ENCODE measurements at regions not wholly inside any gene's neighbourhood (a gene's known extent, or its start where the extent isn't known, plus 50 kb on each side); places are given as distances from the start of the nearest gene placed in this dataset.
"Not testable (repeated sequence)": the region's sequence is repeated elsewhere in the genome, so short reads cannot be mapped to it uniquely, and the experiment has no call there.

GRCh38 chr6:49370518-49370917 is 92.5 kb downstream of the MMUT start:
- no peak for DNase-seq

DNA sequence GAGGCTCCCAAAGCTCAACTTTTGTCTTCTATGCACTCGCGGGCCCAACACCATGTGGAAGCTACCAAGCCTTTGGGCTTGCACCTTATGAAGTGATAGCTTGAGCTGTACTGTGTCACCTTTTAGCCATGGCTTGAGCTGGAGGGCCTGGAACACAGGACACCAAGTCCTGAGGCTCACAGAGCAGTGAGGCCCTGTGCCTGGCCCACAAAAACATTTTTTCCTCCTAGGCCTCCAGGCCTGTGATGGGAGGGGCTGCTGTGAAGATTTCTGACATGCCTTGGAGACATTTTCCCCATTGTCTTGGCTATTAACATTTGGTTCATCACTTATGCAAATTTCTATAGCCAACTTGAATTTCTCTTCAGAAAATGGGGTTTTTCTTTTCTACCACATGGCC is 96.5 kb downstream of the MMUT start:
- DNase-seq, result no peak

DNA sequence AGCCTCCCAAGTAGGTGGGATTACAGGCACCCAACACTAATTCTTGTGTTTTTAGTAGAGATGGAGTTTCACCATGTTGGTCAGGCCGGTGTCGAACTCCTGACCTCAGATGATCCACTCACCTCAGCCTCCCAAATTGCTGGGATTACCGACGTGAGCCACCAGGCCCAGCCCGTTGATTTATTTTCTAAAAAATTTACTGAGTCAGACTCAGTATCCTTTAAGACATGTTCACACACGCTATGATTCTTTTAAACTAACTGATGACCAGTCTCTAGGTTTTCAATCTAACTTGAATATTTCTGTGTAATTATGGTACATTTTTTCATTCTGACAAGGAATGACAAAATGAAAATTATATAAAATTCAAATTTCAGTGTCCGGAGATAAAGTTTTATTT is 114.5 kb downstream of the MMUT start:
- no peak for DNase-seq

GRCh38 chr6:49342410-49342809 is 120.6 kb downstream of the MMUT start:
- peak; percentile 46 for DNase-seq

GRCh38 chr6:49341869-49342268 is 121.2 kb downstream of the MMUT start:
- DNase-seq, result no peak

- no peak for DNase-seq
Observed at GRCh38 chr6:49339096-49339495, 124.0 kb downstream of the MMUT start.

GRCh38 chr6:49336514-49337131 is 126.4 kb downstream of the MMUT start:
- DNase-seq, result no peak

DNA sequence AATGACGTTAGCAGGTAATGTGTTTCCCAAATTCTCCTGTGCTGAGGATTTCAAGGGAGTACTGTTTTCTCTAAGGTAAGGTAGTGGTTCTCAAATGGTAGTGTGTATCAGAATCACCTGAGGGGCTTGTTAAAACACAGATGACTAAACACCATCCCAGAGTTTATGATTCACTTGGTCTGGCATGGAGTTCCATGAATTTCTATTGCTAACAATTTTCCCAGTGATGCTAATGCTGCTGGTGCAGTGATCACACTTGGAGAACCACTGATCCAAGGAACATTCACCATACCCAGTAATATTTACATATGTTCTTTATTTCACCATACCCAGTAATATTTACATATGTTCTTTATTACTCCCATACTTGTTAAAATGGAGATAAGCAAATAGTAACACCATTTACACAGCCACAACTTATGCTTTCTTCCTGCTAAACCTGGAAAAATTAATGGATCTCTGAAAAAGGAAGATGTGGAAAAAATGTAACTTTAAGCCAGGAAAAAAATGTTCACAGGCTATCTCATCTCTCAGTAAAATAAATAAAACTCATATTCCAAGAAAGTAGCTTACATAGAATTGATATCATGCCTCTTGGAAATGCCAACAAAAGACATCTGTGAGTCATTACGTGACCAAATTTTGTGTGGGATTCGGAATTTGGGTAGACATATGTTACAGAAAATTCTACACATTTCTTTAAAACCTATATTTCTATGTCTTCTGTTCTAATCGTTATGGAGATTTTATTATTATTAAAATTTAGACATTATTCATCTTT is 129.5 kb downstream of the MMUT start:
- no peak for DNase-seq

DNA sequence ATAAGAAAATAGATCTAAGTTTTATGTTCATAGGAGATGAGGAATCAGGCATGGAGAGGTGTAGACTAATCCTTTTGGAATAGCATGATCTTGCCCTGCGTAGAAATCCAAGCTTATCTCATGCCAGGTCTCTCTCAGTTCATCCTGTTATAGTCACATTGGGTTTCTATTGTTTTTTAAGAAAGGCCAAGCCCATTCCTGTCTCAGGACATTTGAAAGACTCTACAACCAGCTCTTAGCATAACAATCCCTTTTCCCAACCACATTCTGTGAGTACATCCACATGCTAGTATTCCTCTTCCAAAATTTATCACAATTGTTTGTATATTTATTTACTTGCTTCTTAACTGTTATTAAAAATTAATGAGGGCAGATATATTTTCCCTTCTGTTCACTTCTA is 130.3 kb downstream of the MMUT start:
- DNase-seq, result no peak

GRCh38 chr6:49329186-49329585 is 133.9 kb downstream of the MMUT start:
- DNase-seq, result no peak

- DNase-seq, result no peak
Observed at GRCh38 chr6:49328051-49328744, 134.9 kb downstream of the MMUT start.

DNA sequence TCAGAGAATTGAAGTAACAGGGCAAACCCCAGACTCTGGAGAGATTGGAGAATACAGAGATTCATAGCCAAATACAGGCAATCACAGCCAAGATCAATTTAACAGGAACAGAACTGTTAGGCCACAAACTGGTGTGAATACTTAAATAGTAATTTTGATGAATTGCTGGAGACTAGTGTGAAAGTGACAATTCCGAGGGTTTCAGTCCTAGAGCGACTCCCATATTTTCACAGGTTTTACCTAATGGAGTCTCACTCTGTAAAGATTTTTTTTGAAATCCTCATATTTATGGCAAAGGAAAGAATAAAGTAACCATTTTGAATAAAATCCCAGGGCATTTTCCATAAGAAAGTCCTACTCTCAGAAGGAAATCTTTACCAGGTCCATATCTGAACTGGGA is 135.5 kb downstream of the MMUT start:
- no peak for DNase-seq

- no peak for DNase-seq
Observed at GRCh38 chr6:49327005-49327404, 136.0 kb downstream of the MMUT start.

- DNase-seq, result no peak
Observed at GRCh38 chr6:49326347-49326746, 136.7 kb downstream of the MMUT start.

DNA sequence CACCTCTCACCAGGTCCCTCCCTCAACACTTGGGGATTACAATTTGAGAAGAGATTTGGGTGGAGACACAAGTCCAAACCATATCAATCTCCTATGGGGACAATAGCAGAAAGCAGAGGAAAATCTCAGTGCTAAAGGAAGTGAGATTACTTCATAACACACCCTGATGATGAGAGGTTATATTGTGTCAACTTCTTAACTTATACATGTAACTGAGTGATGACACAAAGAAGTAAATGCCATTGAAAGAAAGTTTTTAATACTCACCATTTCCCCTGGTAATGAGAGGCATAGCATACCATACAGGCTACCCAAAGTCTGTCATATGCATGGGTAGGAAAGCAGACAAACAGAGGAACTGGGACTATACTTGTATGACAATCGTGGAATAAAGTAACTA is 137.2 kb downstream of the MMUT start:
- DNase-seq, result no peak

DNA sequence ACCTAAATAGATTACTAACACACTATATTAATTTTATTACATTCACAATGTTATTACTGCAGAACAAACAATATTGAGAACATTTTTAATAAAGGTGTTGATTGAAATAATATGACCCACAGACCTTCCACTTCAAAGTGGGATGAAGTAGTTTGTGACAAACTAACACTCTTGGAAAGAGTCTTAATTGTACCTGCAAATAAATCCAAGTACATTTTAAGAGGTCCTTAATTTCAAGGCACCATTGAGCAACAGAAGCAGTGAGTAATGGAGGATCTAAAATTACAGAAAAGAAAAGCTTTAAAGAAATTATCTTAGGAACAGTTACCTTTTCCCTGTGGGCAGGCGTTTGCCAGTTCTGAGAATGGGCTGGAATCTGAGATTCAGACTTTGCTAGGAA is 140.2 kb downstream of the MMUT start:
- no peak for DNase-seq

DNA sequence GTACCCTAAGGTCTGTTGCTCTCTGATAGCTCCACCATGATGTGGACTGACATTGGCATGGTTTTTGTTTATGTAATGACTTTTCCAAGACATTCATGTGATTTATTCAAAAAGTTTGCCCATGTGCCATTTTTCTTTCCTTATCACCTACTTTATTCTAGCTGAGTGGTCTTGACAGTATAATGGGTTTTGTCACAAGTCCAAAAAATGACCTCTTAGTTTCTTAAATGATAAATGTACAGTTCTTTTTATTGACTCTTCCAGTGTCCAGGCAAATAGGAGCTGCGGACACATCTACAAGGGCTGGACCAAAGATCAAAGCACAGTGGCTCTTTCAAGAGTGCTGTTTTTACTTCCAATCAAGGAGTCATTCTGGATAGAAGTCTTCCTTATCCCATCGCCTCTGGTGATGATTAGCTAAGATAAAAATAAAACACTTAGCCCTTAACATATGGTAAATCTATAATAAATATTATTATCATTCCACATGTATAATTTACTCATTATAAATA is 141.4 kb downstream of the MMUT start:
- DNase-seq, result no peak

DNA sequence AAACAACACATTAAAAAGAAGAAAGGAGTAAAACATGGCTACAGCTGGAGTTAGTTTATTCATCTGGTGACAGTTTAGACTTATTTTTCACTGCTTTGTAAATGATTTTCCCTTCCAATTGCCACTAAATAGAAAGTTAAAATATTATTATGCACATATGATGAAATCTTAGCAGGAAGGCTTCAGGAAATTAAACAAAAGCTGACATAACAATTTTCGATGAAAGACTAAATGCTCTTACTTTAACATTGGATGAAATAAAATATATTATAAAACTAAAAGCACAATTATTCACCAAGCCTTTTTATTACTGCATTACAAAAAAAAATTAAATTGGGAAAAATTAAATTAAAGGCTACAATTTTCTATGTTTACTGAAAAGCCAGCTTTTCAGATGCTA is 158.0 kb downstream of the MMUT start:
- no peak for DNase-seq

- DNase-seq, result not testable (repeated sequence)
Observed at GRCh38 chr6:49304393-49304792, 158.7 kb downstream of the MMUT start.

GRCh38 chr6:49300911-49301310 is 162.1 kb downstream of the MMUT start:
- no peak for DNase-seq

DNA sequence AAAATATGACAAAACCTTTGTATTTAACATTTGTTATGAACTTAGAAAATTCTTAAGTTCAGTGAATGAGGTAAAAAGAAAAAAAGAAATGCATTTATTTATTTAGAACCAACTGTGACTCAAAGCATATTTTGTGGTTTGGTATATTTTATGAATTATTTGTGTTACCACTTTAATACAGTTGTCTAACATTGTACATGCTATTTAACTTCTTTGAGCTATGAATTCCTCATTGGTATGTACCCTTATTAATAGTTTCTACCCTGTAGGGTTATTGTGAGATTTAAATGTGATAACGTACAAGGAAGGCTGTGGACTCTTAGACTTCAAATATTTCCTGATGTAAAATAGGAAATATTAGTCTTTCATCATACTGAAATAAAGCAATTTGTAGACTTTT is 162.6 kb downstream of the MMUT start:
- DNase-seq, result no peak

DNA sequence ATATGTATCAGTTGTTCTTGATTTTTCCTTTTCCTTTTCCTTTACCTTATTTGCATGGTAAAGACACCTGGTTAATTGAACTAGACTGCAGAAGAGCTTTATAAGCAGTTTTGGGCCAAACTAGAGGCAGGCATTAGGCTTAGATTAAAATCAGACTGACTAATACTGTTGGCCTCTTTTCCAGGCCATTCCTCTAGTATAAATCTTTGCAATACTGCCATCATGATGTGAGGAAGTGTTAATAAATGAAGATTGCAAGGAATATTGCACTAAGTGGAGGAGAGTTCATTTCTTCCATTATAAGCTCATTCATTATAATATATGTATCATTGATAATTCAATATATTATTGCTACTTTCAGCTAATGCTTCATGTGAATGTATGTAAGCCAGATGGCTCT is 163.8 kb downstream of the MMUT start:
- no peak for DNase-seq

DNA sequence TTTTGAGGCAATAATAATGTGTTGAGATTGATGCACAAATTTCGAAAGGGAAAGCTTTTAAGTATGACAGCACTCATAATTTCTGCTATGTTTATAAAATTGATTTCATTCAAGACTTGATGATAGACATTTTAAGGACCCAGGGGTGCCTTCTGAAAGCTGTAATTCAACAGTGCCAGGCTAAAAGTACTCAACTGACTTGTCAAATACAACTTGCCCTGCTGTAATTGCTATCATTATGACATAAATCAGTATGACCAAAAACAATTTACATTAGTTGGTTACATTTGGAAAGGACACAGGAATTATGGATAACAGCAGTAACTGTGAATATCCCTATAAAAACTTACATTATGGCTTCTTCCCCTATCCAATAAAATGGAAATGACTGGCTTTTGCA is 178.9 kb downstream of the MMUT start:
- peak; percentile 30 for DNase-seq
